Ascending aorta (tissue), 2 donors: ENCODE measurements at regions not wholly inside any gene's neighbourhood (a gene's known extent, or its start where the extent isn't known, plus 50 kb on each side); places are given as distances from the start of the nearest gene placed in this dataset.

Experiments used
- DNase-seq, 2 donors: peaks; one replicate each; pipeline ENCODE4 v3.0.0-alpha.2; 2019; ENCODE audit warnings: low spot score in 2 of 2
- H3K27ac ChIP-seq, 2 donors: fragments of 200-600 bp; sonication (generic); one replicate each; pipeline ENCODE4 v1.5.1; 2016 to 2017; ENCODE audit warnings: mild to moderate bottlenecking in 1 of 2
- H3K27me3 ChIP-seq: fragments of 200-600 bp; sonication (generic); one replicate; pipeline ENCODE4 v1.5.1; 2017
- H3K36me3 ChIP-seq, 2 donors: fragments of 200-600 bp; sonication (generic); one replicate each; pipeline ENCODE4 v1.5.1; 2016
- H3K4me1 ChIP-seq, 2 donors: fragments of 200-600 bp; sonication (generic); one replicate each; pipeline ENCODE4 v1.5.1; 2016 to 2017; ENCODE audit warnings: mild to moderate bottlenecking in 1 of 2
- H3K4me3 ChIP-seq, 2 donors: fragments of 200-600 bp; sonication (generic); one replicate each; pipeline ENCODE4 v1.5.1; 2016 to 2017; ENCODE audit warnings: mild to moderate bottlenecking in 1 of 2
- H3K9me3 ChIP-seq, 2 donors: fragments of 200-600 bp; sonication (generic); one replicate each; pipeline ENCODE4 v1.5.1; 2016
- intact Hi-C: fragments of 100-400 bp; cut with DNase I; formaldehyde crosslinking; loops from one replicate; pipeline ENCODE4 v1.15.1; 2023
- TF ChIP-seq, protein P1 (sequence below), 3 experiments: fragments of 200-600 bp in 2 of 3; fragments of 450-650 bp in 1 of 3; sonication (generic) in 2 of 3; IDR thresholded peaks; one replicate each; pipeline ENCODE4 v1.5.1; 2016 to 2019; ENCODE audit warnings: antibody characterized with exemption in 3 of 3, mild to moderate bottlenecking in 1 of 3, moderate library complexity in 1 of 3

DNA sequence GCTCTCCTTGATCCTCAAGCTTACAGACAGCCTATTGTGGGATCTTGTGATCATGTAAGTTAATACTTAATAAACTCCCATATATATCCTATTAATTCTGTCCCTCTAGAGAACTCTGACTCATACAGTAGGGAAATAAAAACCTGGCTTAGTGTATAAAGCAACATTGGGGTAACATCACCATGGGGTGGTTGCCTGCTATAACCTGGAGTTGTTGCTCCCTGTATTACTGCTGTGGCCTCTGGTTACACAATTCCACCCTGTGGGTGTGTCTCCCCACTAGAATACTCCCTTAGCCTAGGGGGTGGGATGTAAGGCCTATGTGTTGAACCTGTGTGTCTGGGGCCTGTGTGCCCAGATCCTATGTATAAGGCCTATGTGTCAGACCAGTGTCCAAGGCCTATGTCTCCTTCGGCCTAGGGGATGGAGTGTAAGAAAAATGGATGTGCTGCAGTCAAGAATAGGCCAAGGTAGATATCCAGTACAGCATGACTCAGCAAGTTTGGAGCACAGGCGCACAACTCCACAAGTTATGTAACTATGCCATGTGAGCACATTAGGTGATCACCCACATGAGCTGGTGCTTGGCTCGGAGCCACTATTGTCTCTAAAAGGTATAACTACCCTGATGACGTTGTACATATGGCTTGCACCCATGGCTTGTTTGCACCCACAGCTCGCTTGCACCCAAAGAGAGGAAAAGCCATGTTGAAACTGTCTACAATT is 96.8 kb upstream of the C1orf21 start:
- no peak for DNase-seq
- Histone ChIP-seq H3K36me3 (no peaks in the 10 kb centered on the region), H3K27me3 (no peaks in the 10 kb centered on the region), H3K4me3 (no peak overlapping the region), H3K27ac (no peak overlapping the region), H3K4me1 (no peaks in the 10 kb centered on the region), H3K9me3 (no peaks in the 10 kb centered on the region)
- intact Hi-C loops: no loop called here
- TF ChIP-seq, protein P1, sequence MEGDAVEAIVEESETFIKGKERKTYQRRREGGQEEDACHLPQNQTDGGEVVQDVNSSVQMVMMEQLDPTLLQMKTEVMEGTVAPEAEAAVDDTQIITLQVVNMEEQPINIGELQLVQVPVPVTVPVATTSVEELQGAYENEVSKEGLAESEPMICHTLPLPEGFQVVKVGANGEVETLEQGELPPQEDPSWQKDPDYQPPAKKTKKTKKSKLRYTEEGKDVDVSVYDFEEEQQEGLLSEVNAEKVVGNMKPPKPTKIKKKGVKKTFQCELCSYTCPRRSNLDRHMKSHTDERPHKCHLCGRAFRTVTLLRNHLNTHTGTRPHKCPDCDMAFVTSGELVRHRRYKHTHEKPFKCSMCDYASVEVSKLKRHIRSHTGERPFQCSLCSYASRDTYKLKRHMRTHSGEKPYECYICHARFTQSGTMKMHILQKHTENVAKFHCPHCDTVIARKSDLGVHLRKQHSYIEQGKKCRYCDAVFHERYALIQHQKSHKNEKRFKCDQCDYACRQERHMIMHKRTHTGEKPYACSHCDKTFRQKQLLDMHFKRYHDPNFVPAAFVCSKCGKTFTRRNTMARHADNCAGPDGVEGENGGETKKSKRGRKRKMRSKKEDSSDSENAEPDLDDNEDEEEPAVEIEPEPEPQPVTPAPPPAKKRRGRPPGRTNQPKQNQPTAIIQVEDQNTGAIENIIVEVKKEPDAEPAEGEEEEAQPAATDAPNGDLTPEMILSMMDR (IDR thresholded peaks at IDR 0.05): no peak

DNA sequence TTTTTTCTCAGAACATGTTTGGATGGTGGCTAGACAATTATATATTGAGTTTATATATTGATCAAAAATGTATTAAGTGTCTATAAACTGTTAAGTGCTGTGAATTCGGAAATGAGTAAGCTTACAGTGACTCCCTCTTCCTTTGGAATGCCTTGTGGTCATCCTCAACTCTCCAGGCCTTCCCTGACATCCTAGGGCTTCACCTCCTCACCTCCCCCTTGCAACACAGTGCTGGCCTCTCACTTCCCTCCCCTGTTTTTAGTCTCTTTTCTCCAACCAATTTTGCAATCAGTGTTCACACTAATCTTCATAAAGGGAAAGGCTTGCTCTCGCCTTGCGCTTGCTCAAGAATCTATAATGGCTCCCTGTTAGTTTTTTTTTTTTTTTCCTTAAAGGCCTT is 95.1 kb upstream of the C1orf21 start:
- H3K27me3 ChIP-seq: no peaks in the 10 kb centered on the region
- intact Hi-C loops: no loop called here
- DNase-seq: no peak
- no peak overlapping the region for H3K27ac ChIP-seq
- H3K36me3 ChIP-seq: no peaks in the 10 kb centered on the region
- H3K9me3 ChIP-seq: no peaks in the 10 kb centered on the region
- TF ChIP-seq, protein P1 (IDR thresholded peaks at IDR 0.05): no peak
- peaks cover 0 to 4% of the 10 kb centered on the region in 2 donors for H3K4me1 ChIP-seq
- no peak overlapping the region for H3K4me3 ChIP-seq

DNA sequence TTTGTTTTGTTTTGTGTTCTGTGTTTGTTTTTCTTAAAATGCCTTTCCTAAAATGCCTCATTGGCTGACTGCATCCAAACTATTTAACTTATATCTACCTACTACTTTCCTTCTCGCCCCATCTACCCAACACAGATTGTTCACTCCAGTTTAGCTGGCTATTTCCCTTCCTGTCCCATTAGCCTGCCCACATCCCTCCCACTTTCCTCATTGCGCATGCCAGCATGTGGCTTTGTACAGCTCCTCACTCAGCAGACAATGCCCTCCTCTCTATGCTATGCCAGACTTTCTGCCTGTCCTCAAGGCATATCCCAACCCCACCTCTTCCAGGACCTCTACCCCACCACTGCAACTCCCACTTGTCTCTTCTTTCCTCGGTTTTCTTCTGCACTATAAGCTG is 94.7 kb upstream of the C1orf21 start:
- Histone ChIP-seq H3K27me3 (no peaks in the 10 kb centered on the region), H3K27ac (no peak overlapping the region), H3K36me3 (no peaks in the 10 kb centered on the region), H3K4me1 (peaks cover 0 to 5% of the 10 kb centered on the region in 2 donors), H3K9me3 (no peaks in the 10 kb centered on the region), H3K4me3 (no peak overlapping the region)
- no peak for DNase-seq
- TF ChIP-seq, protein P1 (IDR thresholded peaks at IDR 0.05): no peak
- intact Hi-C loops: no loop called here

DNA sequence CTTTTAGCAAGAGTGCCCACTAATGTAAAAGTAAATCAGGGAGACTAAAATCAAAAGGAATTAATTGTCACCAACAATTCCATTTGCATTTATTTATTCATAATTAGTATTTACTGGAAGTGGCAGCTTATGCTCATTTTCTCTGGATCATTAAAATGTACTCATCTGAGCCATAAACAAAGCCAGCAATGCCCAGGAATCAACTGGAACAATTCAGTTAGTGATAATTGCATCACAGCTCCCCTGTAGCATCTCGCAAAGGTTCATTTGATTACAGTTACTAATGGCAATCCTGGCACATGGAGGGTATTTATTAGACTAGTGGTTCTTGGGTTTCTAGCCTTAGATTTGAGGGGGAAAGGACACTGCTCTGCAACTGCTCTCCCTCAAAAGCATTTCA is 92.7 kb upstream of the C1orf21 start:
- Histone ChIP-seq H3K27ac (no peak overlapping the region), H3K4me1 (peaks cover 3 to 12% of the 10 kb centered on the region in 2 donors), H3K36me3 (no peaks in the 10 kb centered on the region), H3K27me3 (no peaks in the 10 kb centered on the region), H3K4me3 (no peak overlapping the region), H3K9me3 (no peaks in the 10 kb centered on the region)
- intact Hi-C loops: no loop called here
- TF ChIP-seq, protein P1 (IDR thresholded peaks at IDR 0.05): no peak
- DNase-seq: no peak

DNA sequence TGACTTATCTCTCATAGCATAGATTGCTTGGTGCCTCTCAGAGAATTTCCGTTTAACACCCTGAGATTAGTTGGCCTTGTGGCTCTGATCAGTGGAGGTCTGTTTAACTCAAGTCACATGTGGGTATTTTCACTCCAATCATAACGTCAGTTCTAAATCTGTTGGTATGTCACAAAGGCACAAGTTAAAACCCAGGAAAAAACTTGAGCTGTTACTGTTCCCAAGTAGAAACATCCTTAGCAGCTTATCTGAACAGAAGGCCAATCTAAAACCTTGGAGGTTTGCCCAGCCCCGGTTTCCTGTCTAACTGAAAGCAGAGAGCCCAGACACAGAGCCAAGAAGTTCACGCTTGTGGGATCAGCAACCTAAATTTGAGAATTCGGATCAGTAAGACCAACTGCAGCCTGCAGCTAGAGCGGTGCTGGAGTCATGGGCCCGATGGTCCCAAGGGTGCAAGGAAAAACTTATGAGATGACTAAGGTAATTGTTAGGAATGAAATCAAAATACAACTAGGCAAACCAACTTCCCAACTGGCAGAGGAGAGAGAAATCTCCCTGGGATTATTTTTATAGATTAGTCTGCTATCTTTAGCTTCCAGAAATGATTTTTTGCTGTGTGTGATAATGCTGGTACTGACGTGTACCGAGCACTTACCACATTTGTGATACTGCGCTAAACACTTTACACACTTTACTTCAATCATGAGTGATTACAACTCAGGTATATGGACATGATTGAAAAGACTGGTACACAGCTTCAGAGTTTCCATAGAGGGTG is 90.2 kb upstream of the C1orf21 start:
- DNase-seq: peak; percentile 32 to 92
- intact Hi-C loops: no loop called here
- Histone ChIP-seq H3K9me3 (no peaks in the 10 kb centered on the region), H3K4me3 (peak overlapping the region in 1 of 2 donors; percentile 39), H3K36me3 (no peaks in the 10 kb centered on the region), H3K4me1 (peaks cover 3 to 12% of the 10 kb centered on the region in 2 donors), H3K27me3 (no peaks in the 10 kb centered on the region), H3K27ac (peak overlapping the region; percentile 86 to 88)
- TF ChIP-seq, protein P1 (IDR thresholded peaks at IDR 0.05): no peak
